MV-4-11 (cell line): ENCODE measurements at regions not wholly inside any gene's neighbourhood (a gene's known extent, or its start where the extent isn't known, plus 50 kb on each side); places are given as distances from the start of the nearest gene placed in this dataset.
"Not testable (repeated sequence)": the region's sequence is repeated elsewhere in the genome, so short reads cannot be mapped to it uniquely, and the experiment has no call there.

Experiments
- DNase-seq: peaks from one replicate; lab custom pipeline; 2025; lab: John Stamatoyannopoulos, UW

DNA sequence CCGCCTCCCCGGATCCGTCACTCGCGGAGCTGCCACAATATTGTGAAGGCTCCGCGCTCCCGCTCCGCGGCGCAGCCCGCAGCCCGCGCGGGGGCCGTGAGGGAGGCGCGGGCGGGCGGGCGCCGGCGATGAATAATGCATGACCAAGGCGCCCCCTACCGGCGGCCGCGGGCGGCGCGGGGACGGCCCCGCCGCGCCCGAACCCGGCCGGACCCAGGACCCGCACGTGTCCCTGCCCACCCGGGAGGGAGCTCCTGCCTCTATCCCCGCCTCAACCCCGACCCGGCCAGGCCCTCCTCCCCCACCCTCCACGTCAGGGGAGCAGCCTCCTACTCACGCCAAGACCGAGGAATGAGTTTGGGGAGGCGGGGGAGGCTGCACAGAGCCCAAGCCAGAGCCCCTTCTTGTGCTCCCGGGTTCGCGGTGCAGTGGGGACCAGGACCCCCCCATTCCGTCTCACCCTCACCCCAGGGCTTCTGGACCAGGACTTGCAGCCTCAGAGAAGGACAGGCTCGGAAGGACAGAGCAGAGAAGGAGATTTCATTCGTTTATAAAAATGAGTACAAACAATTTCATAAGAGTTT is 70.8 kb upstream of the CASZ1 start:
- no peak for DNase-seq

DNA sequence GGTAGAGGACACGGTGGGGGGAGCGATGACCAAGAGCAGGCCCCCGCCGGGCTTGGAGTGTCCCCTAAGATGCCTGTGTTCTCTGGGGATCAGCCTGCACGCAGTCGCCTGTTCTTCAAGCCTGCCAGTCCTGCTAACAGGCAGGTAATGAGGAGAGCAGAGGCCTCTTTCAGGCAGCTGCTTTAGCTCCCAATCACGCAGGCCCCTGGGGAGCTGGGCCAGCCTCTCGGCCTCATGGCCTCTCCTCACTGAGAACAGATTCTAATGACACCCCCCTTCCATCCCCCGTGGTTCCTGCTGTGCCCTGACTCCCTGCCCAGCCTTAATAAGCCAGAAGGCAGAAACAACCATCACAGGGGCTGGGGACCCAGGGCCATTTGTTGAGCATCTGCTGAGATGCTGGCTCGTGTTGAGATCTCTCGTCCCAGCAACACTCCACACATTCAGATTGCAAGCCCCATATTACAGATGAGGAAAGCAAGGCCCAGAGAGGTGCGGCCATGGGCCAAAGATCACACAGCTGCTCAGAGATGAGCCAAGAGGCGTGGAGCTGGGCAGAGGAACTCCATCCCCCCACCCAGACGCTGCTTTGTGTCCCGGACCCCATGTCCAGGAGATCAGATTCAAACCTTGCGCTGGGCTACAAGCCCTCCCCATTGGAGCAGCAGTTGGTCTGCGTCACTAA is 71.6 kb upstream of the CASZ1 start:
- DNase-seq, result no peak

DNA sequence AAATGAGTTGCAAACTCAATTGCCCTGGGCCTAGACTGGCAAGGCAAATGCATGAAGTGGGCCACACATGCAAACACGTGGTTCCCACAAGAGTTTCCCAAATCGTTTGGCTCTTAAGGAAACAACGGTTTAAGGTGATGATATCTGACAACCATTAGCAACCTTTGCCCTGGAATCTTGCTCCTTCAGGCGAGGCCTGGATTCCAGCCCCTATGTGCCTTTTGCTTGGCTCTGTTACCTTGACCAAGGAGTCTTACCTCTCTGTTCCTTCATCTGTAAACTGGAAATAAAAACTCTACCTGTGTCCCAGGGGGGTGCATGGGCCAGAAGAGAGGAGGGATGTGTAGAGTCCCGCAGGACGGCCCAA is 72.1 kb upstream of the CASZ1 start:
- DNase-seq, result no peak

DNA sequence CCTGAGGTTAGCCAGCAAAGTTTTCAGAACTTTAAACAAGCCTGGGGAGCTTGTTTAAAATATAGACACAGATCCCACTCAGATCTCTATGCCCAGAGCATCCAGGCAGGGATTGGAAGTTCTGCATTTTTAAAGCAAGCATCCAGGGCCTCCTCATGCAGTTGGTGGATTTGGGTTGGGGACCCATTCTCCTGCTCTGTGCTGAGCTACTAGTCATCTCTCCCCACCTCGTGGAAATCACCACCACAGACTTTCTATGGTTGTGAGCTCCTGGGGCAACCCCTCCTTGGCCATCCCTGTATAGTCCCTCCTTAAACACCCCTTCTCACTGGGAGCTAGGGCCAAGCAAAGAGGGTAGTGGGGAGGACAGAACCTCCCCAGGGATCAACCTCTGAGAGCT is 73.5 kb upstream of the CASZ1 start:
- DNase-seq, result no peak

DNA sequence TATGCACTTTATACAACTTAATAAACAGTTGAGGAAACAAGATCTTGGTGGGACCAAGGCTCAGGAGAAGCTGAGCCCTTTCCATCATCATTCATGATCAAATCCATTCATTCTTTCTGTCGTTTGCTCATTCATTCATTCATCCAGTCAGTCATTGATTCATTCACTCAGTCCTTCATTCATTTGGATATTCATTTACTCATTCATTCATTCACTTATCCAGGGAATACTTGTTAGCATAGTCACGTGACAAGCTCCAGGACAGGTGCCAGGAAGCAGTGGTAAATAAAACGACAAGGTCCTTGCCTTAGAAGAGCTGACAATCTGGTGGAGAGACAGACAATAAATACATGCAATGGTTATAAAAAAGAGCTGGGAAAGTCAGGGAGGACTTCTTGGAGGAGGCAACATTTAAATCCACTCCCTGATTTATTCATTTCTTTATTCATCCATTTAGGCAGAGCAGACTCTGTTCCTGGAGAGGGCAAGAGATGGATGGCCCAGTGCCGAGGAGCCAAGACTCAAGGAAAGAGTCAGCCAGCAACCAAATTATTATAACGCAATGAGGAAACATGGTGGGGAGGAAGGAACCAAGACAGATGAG is 74.1 kb upstream of the CASZ1 start:
- no peak for DNase-seq

DNA sequence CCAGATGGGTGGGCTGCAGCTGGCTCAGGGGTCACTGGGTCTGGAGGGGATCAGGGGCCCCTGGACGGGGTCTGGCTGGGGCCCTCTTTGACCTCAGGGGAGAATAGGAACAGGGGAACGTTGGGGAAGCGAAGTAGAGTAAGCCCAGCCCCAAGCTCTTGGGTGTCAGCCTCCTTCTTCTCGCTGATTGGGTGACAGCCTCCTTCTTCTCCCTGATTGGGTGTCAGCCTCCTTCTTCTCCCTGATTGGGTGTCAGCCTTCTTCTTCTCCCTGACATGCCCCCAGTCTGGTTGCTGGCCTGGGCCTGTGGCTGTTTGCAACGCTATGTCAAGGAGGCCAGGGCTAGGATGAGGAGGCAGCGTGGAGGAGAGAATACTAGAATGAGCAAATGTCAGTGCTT is 76.7 kb upstream of the CASZ1 start:
- DNase-seq, result no peak

DNA sequence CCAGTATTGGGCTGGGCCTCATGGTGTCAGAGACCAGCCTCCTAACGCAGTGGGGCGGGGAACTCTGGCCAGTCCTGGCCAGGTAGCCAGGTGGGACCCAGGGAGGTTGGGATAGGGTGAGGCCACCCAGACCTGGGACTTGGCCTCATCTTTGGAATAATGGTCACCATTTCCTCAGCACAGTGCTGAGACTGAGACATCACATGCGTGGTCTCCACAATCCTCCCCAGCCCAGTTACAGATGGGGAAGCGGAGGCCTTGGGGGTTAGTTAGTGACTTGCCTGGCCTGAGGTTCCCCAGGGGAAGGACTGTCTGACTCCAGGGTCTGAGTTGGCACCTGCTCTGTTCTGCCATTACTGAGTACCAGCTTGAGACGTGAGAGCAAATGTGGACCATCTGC is 77.9 kb upstream of the CASZ1 start:
- no peak for DNase-seq

DNA sequence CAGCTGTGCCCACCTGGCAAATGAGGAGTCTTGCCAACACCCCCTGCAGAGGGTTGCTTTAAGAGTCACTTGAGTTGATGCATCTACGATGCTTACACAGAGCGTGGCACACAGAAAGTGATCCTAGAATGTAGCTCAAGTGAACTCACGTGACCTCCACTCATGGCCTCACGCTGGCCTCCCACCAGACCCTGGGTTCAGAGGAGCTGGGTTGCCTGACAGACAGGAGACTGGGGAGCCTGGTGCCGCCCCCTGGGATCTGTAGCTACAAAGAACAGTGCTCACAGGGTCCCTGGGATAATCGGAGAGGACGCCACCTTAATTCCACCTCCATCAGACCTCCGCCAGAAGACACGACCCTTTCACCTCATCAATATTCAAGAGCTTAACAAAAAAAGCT is 81.4 kb upstream of the CASZ1 start:
- DNase-seq, result no peak

DNA sequence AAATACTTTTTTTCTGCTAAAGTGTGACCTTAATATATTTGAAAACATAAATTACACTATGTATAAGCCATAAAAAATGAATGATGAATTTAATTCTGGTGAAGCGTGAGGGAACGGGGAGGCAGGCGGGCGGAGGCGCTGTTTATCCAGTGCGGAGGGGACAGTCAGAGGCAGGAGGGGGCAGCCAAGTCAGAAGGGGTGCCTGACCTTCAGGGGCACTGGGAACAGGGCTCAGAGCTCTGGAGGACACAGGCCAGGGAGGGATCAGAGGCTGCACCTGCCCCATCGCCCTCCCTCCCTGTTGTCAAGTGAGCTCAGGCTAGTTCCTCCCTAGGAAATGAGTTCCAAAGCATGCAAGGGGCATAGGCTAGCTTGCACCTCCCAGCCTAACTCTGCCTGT is 82.0 kb upstream of the CASZ1 start:
- no peak for DNase-seq

DNA sequence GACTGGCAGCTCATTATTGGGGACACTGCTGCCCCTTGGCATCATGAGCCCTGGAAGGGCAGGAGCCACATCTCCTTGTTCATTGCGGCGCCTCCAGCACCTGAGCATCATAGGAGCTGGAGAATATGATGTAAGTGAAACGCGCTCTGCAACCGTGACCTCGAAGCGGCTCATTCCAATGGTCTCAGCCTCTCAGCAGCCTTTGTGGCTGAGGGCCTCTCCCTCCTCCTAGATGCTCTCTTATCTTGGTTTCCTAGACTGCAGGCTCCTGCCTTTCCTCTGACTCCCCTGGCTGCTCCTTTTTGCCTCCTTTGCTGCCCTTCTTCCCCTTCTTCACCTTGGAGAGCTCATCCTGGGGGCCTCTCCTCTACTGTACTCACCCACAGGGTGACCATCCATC is 83.6 kb upstream of the CASZ1 start:
- no peak for DNase-seq

DNA sequence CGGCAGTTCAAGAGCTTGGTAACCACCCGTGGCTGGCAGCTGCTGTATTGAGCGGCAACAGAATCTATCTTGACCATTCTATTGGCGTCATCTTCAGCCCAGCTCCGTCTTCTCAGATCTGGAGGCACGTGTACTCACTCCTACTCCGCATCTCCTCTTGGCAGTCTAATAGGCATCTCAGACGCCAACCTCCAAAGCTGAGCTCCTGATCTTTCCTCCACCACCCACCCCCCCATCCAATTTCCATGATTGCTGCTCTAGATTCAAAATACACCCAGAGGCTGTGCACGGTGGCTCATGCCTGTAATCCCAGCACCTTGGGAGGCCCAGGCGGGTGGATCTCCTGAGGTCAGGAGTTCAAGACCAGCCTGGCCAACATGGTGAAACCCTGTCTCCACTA is 84.6 kb upstream of the CASZ1 start:
- no peak for DNase-seq

DNA sequence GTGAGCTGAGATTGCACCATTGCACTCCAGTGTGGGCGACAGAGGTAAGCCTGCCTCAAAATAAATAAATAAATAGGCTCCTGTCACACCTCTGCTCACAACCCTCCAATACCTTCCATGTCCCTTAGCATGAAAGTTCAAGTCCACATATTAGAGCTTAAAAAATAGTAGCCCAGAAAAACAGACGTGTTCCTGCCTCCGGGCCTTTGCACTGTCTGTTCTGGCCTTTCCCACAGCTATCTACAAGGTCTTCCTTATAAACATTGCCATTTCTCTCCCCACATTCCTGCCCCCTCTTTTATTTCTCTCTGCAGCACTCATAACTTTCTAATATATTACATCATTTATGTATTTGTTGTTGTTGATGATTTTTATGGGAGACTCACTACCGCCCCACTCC is 85.6 kb upstream of the CASZ1 start:
- no peak for DNase-seq

DNA sequence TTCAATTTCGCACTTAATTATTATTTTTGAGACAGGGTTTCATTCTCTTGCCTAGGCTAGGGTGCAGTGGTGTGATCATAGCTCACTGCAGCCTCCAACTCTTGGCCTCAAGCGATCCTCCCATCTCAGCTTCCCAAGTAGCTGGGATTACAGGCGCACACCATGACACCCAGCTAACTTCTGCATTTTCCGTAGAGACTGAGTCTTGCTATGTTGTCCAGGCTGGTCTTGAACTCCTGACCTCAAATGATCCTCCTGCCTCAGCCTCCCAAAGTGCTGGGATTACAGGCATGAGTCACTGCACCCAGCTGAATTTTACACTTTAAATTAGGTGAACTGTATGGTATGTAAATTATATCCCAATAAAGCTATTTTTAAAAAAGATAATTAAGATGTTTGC is 90.6 kb upstream of the CASZ1 start:
- not testable (repeated sequence) for DNase-seq

DNA sequence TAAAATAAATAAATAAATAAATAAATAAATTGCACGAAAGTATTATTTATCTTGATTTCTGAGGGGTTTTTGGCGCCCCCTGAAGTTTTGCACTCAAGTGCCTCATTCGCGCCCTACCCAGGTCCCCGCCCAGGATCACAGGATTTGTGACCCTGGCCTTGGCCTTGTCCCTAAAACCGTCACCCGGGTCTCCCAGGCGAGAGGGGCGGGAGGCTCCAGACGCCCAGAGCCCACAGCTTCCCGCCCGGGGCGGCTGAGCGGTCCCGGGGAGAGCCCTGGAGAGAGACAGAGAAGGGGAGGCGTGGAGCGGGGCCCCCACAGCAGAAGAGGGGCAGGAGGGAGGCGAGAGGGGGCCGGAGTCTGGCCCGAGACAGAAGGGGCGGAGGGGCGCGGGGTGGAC is 91.8 kb upstream of the CASZ1 start:
- no peak for DNase-seq

DNA sequence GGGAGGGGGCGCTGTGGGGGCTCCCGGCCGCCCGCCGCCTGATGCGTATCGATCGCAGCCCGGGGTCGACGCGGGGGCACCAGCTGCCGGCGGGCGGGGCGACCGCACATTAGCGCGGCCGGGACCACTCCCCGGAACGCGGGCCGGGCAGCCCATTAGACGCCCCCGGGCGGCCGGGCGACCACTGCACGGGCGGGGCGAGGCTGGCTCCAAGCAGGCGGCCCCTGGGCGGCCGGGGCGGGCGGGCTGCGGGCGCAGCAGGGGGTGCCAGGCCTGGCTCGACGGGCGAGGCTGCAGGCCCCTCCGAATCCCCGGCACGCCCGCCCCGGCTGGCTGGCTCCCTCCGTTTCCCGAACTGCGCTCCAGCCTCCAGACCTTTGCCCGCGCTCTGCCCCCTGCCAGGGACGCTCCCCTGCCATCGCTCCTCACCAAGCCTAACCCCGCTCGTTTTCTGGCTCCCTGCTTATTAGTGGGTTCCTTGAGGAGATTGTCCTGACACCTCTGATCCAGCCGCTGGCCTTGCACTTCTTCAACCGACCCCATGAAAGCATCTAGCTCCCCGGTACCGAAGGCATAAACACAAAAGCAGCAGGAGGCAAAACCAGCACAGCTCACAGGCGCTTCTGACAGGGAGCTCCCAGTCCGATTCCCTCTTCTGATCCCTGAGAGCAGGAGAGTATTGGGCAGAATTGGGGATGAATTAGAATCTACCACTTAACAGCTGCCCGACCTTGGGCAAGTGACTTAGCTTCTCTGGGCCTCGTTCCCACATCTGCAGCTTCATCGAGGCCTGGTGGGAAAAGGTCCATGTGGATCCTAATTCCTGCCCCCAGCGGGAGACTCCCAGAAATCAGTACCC is 92.6 kb upstream of the CASZ1 start:
- no peak for DNase-seq

DNA sequence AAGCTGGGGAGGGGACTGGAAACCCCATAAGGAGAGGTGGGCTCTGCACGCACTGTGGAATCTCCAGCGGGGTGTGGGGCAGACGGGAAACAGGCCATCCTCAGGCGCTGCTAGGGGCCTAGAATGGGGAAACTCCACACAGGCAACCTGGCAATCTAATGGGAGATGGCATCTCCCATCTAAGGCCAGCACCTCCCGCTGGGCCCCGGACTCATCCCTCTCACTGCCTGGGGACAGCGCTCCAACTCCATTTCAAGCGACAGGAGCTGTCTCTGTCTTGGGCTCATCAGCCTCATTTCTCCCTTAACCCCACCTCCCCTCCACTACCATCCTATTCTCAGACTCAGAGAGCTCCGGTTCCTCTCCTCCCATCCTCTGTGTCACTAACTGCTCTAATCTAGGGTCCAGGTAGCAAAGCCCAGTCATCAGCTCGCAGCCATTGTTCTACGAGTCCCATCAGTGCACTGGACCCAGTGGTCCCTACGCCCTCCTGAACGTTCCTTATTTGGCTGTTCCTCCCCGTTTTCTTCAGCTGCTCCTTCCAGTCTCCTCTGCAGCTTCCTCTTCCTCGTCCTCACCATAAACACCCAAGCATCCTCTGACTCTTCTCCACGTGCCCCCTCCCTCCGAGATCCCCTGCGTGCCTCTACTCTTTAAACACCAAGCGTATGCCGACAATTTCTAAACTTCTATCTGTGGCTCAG is 93.4 kb upstream of the CASZ1 start:
- DNase-seq, result no peak

DNA sequence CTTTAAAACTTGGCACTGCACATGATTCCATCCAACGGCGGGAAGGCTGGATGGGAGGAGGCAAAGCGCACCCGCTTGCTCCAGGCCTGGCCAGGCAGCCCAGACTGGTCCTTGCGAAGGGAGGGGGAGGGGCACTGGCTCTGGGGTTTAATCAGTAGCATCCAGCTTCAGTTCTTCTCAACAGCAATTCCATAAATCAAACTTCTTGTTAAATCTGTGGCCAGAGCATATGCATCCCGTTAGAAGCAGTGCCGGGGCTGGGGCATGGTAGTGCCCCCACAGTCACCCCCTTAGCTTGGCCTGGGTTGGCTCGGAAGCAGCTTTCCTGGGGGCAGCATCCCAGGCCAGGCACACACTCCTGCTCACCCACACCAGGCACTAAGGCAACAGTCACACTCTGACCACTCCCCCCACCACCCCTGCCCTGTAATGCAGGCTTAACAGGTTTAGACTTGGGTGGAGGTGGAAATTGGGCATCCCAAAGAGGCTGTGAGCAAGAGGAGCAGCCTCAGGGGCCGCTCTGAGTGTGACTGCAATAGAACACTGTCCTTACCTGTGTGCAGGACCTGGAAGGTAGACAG is 94.1 kb upstream of the CASZ1 start:
- DNase-seq, result no peak

DNA sequence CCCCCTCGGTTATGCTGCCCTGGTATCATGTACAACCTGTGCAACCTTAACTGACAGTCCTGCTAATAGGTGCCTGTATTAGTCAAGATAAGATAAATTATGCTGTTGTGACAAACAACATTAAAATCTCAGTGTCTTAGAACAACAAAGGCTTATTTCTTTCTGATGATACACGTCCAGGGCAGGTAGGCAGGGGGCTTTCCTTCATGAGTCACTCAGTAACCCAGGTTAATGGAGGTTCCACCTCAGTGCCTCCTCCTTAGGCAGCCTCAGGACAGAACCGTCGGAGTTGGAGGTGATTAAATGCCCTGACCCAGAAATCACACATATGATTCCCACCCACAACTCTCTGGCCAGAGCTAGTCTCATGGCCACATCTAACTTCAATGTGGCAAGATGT is 94.6 kb upstream of the CASZ1 start:
- no peak for DNase-seq

DNA sequence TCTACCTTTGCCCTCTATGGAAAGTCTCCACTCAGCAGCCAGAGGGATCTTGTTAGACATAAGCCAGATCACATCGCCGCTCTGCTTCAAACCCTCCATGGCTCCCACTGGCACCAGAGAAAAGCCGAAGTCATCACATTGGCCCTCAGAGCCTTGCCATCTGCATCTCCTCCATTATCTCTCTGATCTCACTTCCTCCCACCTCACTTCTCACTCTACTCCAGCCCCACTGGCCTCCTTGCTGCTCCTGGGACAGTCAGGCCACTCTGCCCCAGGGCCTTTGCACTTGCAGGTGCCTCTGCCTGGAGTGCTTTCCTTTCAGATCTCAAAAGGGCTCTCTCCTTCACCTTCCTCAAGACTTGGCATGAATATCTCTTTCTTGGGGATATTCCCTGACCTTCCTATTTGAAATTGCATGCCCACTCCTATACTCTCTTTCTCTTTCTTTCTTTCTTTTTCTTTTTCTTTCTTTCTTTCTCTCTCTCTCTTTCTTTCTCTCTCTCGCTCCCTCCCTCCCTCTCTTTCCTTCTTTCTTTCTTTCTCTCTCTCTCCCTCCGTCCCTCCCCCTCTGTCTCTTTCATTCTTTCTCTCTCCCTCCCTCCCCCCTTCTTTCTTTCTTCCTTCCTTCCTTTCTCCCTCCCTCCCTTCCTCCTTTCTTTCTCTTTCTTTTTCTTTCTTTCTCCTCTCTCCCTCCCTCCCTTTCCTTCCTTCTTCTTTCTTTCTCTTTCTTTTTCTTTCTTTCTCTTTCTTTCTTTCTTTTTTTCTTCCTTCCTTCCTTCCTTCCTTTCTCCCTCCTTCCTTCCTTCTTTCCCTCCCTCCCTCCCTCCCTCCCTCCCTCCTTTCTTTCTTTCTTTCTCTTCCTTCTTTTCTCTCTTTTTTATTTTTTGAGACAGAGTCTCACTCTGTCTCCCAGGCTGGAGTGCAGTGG is 96.0 kb upstream of the CASZ1 start:
- DNase-seq, result no peak

DNA sequence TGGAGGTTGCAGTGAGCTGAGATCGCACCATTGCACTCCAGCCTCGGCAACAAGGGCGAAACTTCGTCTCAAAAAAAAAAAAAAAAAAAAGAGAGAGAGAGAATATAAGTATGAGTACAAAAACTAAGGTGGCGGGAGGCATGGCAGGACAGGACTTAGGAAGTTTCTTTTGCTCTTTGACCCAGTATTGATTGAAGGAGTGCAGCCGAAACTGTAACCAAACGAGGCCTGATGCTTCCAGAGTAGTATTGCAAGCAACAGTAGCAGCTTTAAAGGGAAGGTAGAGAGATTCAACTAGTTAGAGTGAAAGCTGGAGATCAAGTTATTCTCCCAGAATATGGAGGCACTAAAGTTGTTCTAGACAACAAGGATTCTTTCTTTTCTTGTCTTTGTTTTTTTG is 99.2 kb upstream of the CASZ1 start:
- no peak for DNase-seq

DNA sequence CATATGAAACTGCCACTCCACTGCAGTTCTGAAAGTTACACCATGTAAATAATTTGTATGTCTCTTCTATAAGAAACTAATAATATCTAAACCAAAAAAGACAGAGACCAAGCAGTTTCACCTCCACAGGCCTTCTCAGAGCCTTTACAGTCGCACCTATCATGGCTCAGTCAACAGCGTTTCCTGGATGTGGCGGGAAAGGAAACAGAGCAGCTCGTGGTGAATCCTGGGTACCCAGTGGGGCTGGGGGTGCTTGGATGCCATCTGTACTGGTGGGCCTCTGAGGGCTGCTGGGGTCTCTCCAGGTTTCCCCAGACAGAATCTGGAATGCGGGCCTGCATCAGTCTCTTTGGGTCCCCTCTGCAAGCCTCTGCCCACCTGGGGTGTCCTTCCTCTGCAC is 100.2 kb upstream of the CASZ1 start:
- DNase-seq, result no peak
